ENCODE measurements at regions not wholly inside any gene's neighbourhood (a gene's known extent, or its start where the extent isn't known, plus 50 kb on each side); places are given as distances from the start of the nearest gene placed in this dataset.

DNA sequence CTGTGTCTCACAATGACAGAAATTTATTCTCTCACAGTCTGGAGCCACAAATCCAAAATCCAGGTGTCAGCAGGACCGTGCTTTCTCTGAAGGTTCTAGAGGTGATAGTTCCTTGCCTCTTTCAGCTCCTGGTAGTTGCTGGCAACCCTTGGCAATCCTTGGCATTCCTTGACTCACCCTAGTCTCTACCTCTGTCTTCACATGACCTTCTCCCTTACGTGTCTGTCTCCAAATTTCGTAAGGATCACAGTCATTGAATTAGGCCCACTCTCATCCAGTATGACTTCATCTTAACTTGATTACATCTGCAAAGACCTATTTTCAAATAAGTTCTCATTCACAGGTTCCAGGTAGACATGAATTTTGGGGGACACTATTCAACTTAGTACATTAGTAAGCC lies 143.1 kb downstream of the CEP57L1 start:
- TF ChIP-seq GABPA (IDR thresholded peaks at IDR 0.05; ENCODE audit: borderline replicate concordance, insufficient read depth, low read length), result no peak
- TF ChIP-seq POLR2A (IDR thresholded peaks at IDR 0.05; ENCODE audit: control extremely low read depth in 1 of 2, low read depth in 2 of 2, low read length in 2 of 2), result no peak
- TF ChIP-seq, protein P1, sequence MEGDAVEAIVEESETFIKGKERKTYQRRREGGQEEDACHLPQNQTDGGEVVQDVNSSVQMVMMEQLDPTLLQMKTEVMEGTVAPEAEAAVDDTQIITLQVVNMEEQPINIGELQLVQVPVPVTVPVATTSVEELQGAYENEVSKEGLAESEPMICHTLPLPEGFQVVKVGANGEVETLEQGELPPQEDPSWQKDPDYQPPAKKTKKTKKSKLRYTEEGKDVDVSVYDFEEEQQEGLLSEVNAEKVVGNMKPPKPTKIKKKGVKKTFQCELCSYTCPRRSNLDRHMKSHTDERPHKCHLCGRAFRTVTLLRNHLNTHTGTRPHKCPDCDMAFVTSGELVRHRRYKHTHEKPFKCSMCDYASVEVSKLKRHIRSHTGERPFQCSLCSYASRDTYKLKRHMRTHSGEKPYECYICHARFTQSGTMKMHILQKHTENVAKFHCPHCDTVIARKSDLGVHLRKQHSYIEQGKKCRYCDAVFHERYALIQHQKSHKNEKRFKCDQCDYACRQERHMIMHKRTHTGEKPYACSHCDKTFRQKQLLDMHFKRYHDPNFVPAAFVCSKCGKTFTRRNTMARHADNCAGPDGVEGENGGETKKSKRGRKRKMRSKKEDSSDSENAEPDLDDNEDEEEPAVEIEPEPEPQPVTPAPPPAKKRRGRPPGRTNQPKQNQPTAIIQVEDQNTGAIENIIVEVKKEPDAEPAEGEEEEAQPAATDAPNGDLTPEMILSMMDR (IDR thresholded peaks at IDR 0.05; ENCODE audit: control extremely low read depth in 1 of 3, insufficient read depth in 1 of 3, low read depth in 1 of 3, low read length in 3 of 3), result no peak
- no peak for TF ChIP-seq MAX (IDR thresholded peaks at IDR 0.05)
- no peak for TF ChIP-seq JUND (IDR thresholded peaks at IDR 0.05; ENCODE audit: low read length)
- no peak for TF ChIP-seq TAF1 (IDR thresholded peaks at IDR 0.05; ENCODE audit: low read depth, low read length)
- no peak for TF ChIP-seq EZH2 (IDR thresholded peaks at IDR 0.05; ENCODE audit: low read depth, low read length, severe bottlenecking)
- no peak for TF ChIP-seq EP300 (IDR thresholded peaks at IDR 0.05; ENCODE audit: borderline replicate concordance in 1 of 2, low read depth in 2 of 2, low read length in 2 of 2)
- TF ChIP-seq RAD21 (IDR thresholded peaks at IDR 0.05 in 1 of 2, conservative IDR thresholded peaks at IDR 0.05 in 1 of 2; ENCODE audit: low read depth in 2 of 2, low read length in 2 of 2), result no peak
- no peak for TF ChIP-seq CHD2 (IDR thresholded peaks at IDR 0.05; ENCODE audit: low read length)
- TF ChIP-seq ZNF274 (IDR thresholded peaks at IDR 0.05; ENCODE audit: borderline replicate concordance, extremely low read depth, low read length), result no peak
- TF ChIP-seq TAF7 (optimal IDR thresholded peaks at IDR 0.05; ENCODE audit: borderline replicate concordance, low read depth, low read length), result no peak
